ENCODE measurements at regions not wholly inside any gene's neighbourhood (a gene's known extent, or its start where the extent isn't known, plus 50 kb on each side); places are given as distances from the start of the nearest gene placed in this dataset.
A peak's percentile ranks its signal among the peaks of the same experiment; 100 is the strongest.

GRCh38 chr1:221626041-221626440, 115.8 kb downstream of the DUSP10 start:
- ATAC-seq, result no peak
- intact Hi-C loops (cut with DNase I), result no loop called here
- no peak for DNase-seq (ENCODE audit: low spot score)

- ATAC-seq (no peak), DNase-seq (ENCODE audit: low spot score) (no peak)
- intact Hi-C loops (cut with DNase I), result no loop called here
Observed at GRCh38 chr1:221630236-221630635, 111.7 kb downstream of the DUSP10 start.

GRCh38 chr1:221631556-221631955, 110.3 kb downstream of the DUSP10 start:
- ATAC-seq (no peak), DNase-seq (ENCODE audit: low spot score) (no peak)
- intact Hi-C loops (cut with DNase I), result no loop called here

- DNase-seq (ENCODE audit: low spot score), result no peak
- intact Hi-C loops (cut with DNase I), result no loop called here
- no peak for ATAC-seq
Observed at GRCh38 chr1:221632072-221632471, 109.8 kb downstream of the DUSP10 start.

- DNase-seq (ENCODE audit: low spot score), result no peak
- no peak for ATAC-seq
- intact Hi-C loops (cut with DNase I), result no loop called here
Observed at GRCh38 chr1:221633841-221634409, 108.0 kb downstream of the DUSP10 start.

- no peak for ATAC-seq
- no peak for DNase-seq (ENCODE audit: low spot score)
- intact Hi-C loops (cut with DNase I), result no loop called here
Observed at GRCh38 chr1:221634606-221635005, 107.3 kb downstream of the DUSP10 start.

GRCh38 chr1:221635305-221635704, 106.6 kb downstream of the DUSP10 start:
- intact Hi-C loops (cut with DNase I), result no loop called here
- ATAC-seq (no peak), DNase-seq (ENCODE audit: low spot score) (no peak)

- intact Hi-C loops (cut with DNase I), result no loop called here
- ATAC-seq (no peak), DNase-seq (ENCODE audit: low spot score) (no peak)
Observed at GRCh38 chr1:221636096-221636495, 105.8 kb downstream of the DUSP10 start.

- intact Hi-C loops (cut with DNase I), result no loop called here
- DNase-seq (ENCODE audit: low spot score) (no peak), ATAC-seq (peak; percentile 72)
Observed at GRCh38 chr1:221636967-221637366, 104.9 kb downstream of the DUSP10 start.

- ATAC-seq (peak; percentile 73), DNase-seq (ENCODE audit: low spot score) (no peak)
Observed at GRCh38 chr1:221637641-221638041, 104.2 kb downstream of the DUSP10 start.

GRCh38 chr1:221638595-221638994, 103.3 kb downstream of the DUSP10 start:
- DNase-seq (ENCODE audit: low spot score), result no peak
- no peak for ATAC-seq
- intact Hi-C loops (cut with DNase I), result no loop called here

More at GRCh38 chr1:221637641-221638041, 104.2 kb downstream of the DUSP10 start:
- intact Hi-C loops (cut with DNase I), result no loop called here

GRCh38 chr1:221641811-221642210, 100.1 kb downstream of the DUSP10 start:
- intact Hi-C loops (cut with DNase I), result no loop called here
- ATAC-seq (no peak), DNase-seq (ENCODE audit: low spot score) (no peak)

GRCh38 chr1:221643404-221644144, 98.3 kb downstream of the DUSP10 start:
- no peak for ATAC-seq
- intact Hi-C loops (cut with DNase I), result no loop called here
- DNase-seq (ENCODE audit: low spot score), result no peak

GRCh38 chr1:221644145-221644448, 97.8 kb downstream of the DUSP10 start:
- no peak for ATAC-seq
- intact Hi-C loops (cut with DNase I), result no loop called here
- no peak for DNase-seq (ENCODE audit: low spot score)

GRCh38 chr1:221644663-221645258, 97.1 kb downstream of the DUSP10 start:
- ATAC-seq (no peak), DNase-seq (ENCODE audit: low spot score) (no peak)
- intact Hi-C loops (cut with DNase I), result no loop called here

GRCh38 chr1:221648201-221648600, 93.7 kb downstream of the DUSP10 start:
- DNase-seq (ENCODE audit: low spot score) (no peak), ATAC-seq (no peak)
- intact Hi-C loops (cut with DNase I), result no loop called here
